ENCODE measurements at regions not wholly inside any gene's neighbourhood (a gene's known extent, or its start where the extent isn't known, plus 50 kb on each side); places are given as distances from the start of the nearest gene placed in this dataset.

DNA sequence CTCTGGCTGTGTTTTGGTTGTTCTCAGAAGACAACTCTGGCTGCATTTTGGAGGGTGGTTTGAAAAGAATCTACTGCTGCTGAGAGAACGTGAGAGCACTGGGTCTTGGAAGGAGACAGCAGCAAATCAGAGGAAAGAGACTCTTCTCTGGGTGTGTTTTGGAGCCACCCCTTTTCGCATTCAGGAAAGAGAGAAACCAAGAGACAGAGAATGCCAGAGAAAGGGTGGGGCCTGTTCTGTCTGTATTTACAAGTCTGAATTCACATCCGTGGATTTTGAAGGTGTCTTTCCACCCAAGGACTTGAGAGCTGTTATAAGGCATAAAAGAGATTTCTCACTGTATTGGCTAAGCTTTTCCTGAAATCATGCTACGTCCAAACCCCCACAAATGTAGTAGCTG lies 187.2 kb downstream of the C1orf94 start:
- H3K27ac ChIP-seq (ENCODE audit: low read depth in 1 of 2, low read length in 2 of 2) = no peak overlapping the region
- peaks cover 0 to 5% (median 2%) of the 10 kb centered on the region in 4 donors for H3K9me3 ChIP-seq (ENCODE audit: control insufficient read depth in 4 of 4, low read length in 3 of 4)
- no peak overlapping the region for H3K9ac ChIP-seq (ENCODE audit: low read depth in 1 of 2, low read length in 2 of 2)
- WGBS = 71% methylated on average over 4 of the region's 4 CpGs
- TF ChIP-seq JUND (IDR thresholded peaks at IDR 0.05) = no peak
- TF ChIP-seq FOXA1 (IDR thresholded peaks at IDR 0.05) = no peak
- no peak for TF ChIP-seq EGR1 (IDR thresholded peaks at IDR 0.05; ENCODE audit: low read depth in 2 of 2)
- no peak for TF ChIP-seq GABPA (IDR thresholded peaks at IDR 0.05 in 1 of 2, conservative IDR thresholded peaks at IDR 0.05 in 1 of 2)
- no peak for TF ChIP-seq RAD21 (IDR thresholded peaks at IDR 0.05)
- TF ChIP-seq NR2F2 (IDR thresholded peaks at IDR 0.05) = no peak
- TF ChIP-seq YY1 (IDR thresholded peaks at IDR 0.05) = no peak
- DNase-seq (ENCODE audit: low spot score) = peak; percentile 2
- H3K36me3 ChIP-seq (ENCODE audit: control insufficient read depth in 4 of 4, insufficient read depth in 3 of 4, low read depth in 1 of 4, low read length in 3 of 4) = no peaks in the 10 kb centered on the region
- H3K4me3 ChIP-seq (ENCODE audit: low read depth in 1 of 3, low read length in 3 of 3) = no peak overlapping the region
- H3K4me1 ChIP-seq (ENCODE audit: control insufficient read depth in 4 of 4, insufficient read depth in 4 of 4, low read length in 3 of 4) = no peaks in the 10 kb centered on the region
- H3K27me3 ChIP-seq (ENCODE audit: control insufficient read depth in 4 of 4, insufficient read depth in 4 of 4, low read length in 3 of 4) = no peaks in the 10 kb centered on the region

DNA sequence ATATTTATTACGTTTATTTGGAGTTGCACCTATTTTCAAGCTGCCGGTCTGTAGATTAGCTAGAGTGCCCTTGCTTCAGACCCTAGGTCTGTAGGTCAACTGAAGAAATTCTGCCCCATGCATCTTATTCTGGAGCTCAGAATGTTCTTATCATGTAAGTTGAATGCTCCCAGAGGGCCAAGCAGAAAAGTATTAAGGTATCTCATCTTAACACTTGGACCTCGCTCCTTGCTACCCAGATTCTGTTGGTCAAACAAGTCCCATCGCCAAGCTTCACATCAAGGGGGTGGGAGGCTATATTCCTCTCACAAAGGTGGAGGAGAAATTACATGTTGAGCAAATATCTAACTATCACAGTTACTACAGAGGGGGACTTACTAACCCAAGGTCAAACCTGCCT lies 187.7 kb downstream of the C1orf94 start:
- Histone ChIP-seq H3K27me3 (ENCODE audit: control insufficient read depth in 4 of 4, insufficient read depth in 4 of 4, low read length in 3 of 4) (no peaks in the 10 kb centered on the region), H3K27ac (ENCODE audit: low read depth in 1 of 2, low read length in 2 of 2) (no peak overlapping the region), H3K4me1 (ENCODE audit: control insufficient read depth in 4 of 4, insufficient read depth in 4 of 4, low read length in 3 of 4) (no peaks in the 10 kb centered on the region), H3K9me3 (ENCODE audit: control insufficient read depth in 4 of 4, low read length in 3 of 4) (peaks cover 0 to 5% (median 2%) of the 10 kb centered on the region in 4 donors), H3K36me3 (ENCODE audit: control insufficient read depth in 4 of 4, insufficient read depth in 3 of 4, low read depth in 1 of 4, low read length in 3 of 4) (no peaks in the 10 kb centered on the region), H3K9ac (ENCODE audit: low read depth in 1 of 2, low read length in 2 of 2) (no peak overlapping the region), H3K4me3 (ENCODE audit: low read depth in 1 of 3, low read length in 3 of 3) (no peak overlapping the region)
- DNase-seq (ENCODE audit: low spot score) = no peak
- 81% methylated on average over 4 of the region's 4 CpGs for WGBS
- TF ChIP-seq TAF1 (conservative IDR thresholded peaks at IDR 0.05) = no peak
- TF ChIP-seq, protein P1, sequence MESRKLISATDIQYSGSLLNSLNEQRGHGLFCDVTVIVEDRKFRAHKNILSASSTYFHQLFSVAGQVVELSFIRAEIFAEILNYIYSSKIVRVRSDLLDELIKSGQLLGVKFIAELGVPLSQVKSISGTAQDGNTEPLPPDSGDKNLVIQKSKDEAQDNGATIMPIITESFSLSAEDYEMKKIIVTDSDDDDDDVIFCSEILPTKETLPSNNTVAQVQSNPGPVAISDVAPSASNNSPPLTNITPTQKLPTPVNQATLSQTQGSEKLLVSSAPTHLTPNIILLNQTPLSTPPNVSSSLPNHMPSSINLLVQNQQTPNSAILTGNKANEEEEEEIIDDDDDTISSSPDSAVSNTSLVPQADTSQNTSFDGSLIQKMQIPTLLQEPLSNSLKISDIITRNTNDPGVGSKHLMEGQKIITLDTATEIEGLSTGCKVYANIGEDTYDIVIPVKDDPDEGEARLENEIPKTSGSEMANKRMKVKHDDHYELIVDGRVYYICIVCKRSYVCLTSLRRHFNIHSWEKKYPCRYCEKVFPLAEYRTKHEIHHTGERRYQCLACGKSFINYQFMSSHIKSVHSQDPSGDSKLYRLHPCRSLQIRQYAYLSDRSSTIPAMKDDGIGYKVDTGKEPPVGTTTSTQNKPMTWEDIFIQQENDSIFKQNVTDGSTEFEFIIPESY (IDR thresholded peaks at IDR 0.05) = no peak
- TF ChIP-seq, protein P2, sequence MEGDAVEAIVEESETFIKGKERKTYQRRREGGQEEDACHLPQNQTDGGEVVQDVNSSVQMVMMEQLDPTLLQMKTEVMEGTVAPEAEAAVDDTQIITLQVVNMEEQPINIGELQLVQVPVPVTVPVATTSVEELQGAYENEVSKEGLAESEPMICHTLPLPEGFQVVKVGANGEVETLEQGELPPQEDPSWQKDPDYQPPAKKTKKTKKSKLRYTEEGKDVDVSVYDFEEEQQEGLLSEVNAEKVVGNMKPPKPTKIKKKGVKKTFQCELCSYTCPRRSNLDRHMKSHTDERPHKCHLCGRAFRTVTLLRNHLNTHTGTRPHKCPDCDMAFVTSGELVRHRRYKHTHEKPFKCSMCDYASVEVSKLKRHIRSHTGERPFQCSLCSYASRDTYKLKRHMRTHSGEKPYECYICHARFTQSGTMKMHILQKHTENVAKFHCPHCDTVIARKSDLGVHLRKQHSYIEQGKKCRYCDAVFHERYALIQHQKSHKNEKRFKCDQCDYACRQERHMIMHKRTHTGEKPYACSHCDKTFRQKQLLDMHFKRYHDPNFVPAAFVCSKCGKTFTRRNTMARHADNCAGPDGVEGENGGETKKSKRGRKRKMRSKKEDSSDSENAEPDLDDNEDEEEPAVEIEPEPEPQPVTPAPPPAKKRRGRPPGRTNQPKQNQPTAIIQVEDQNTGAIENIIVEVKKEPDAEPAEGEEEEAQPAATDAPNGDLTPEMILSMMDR (IDR thresholded peaks at IDR 0.05; ENCODE audit: low read depth, low read length, missing input control) = no peak

DNA sequence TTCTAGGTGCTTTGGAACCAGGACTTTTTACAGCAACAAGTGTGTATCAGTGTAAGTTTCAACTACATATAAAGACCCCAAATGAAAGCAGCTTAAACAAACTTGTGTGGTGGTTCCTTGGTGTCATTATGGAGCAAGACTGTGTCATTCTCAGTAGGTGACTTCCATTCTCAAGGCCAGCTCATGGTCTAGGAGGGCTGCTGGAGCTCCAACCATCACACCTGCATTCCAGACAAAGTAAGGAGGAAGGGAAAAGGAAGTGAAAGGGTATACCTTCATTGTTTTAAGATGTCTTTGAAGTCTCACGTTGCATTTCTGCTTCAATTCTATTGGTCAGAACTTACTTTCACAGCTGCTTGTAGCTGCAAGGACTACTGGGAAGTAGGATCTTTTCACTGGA lies 188.6 kb downstream of the C1orf94 start:
- Histone ChIP-seq H3K9ac (ENCODE audit: low read depth in 1 of 2, low read length in 2 of 2) (no peak overlapping the region), H3K9me3 (ENCODE audit: control insufficient read depth in 4 of 4, low read length in 3 of 4) (peaks cover 0 to 5% (median 2%) of the 10 kb centered on the region in 4 donors), H3K27me3 (ENCODE audit: control insufficient read depth in 4 of 4, insufficient read depth in 4 of 4, low read length in 3 of 4) (no peaks in the 10 kb centered on the region), H3K27ac (ENCODE audit: low read depth in 1 of 2, low read length in 2 of 2) (no peak overlapping the region), H3K36me3 (ENCODE audit: control insufficient read depth in 4 of 4, insufficient read depth in 3 of 4, low read depth in 1 of 4, low read length in 3 of 4) (no peaks in the 10 kb centered on the region), H3K4me1 (ENCODE audit: control insufficient read depth in 4 of 4, insufficient read depth in 4 of 4, low read length in 3 of 4) (no peaks in the 10 kb centered on the region), H3K4me3 (ENCODE audit: low read depth in 1 of 3, low read length in 3 of 3) (no peak overlapping the region)
- WGBS = 30% methylated on average over 1 of the region's 1 CpG
- DNase-seq (ENCODE audit: low spot score) = no peak
- TF ChIP-seq, protein P1 (IDR thresholded peaks at IDR 0.05) = no peak
- TF ChIP-seq FOXA1 (IDR thresholded peaks at IDR 0.05) = no peak
- no peak for TF ChIP-seq HNF4A (conservative IDR thresholded peaks at IDR 0.05)
- no peak for TF ChIP-seq EGR1 (IDR thresholded peaks at IDR 0.05; ENCODE audit: low read depth in 2 of 2)
- TF ChIP-seq SP1 (IDR thresholded peaks at IDR 0.05) = no peak
- no peak for TF ChIP-seq NR2F2 (IDR thresholded peaks at IDR 0.05)
- no peak for TF ChIP-seq YY1 (IDR thresholded peaks at IDR 0.05)
- TF ChIP-seq JUND (IDR thresholded peaks at IDR 0.05) = no peak

Data from liver (tissue), 8 donors.